ENCODE measurements at regions not wholly inside any gene's neighbourhood (a gene's known extent, or its start where the extent isn't known, plus 50 kb on each side); places are given as distances from the start of the nearest gene placed in this dataset.

GRCh38 chr10:8294779-8295178, 240.3 kb downstream of the GATA3 start:
- H3K4me1 ChIP-seq (ENCODE audit: control insufficient read depth in 1 of 2, insufficient read depth in 2 of 2, low read length in 2 of 2) = no peaks in the 10 kb centered on the region
- CTCF ChIA-PET = no interaction called here
- RAD21 ChIA-PET (ENCODE audit: low non-redundant PET in 1 of 2, low total read pairs in 2 of 2, uncharacterized antibody in 2 of 2, unreplicated experiment in 2 of 2) = no interaction called here
- no peaks in the 10 kb centered on the region for H3K79me2 ChIP-seq (ENCODE audit: insufficient read depth, low read length)
- no peak for DNase-seq (ENCODE audit: low read depth, low spot score)
- intact Hi-C loops (cut with micrococcal nuclease) = no loop called here
- H3K4me3 ChIP-seq (replicated peaks in 1 of 2; ENCODE audit: low read depth in 1 of 2, low read length in 2 of 2) = no peak overlapping the region
- TF ChIP-seq SRF (IDR thresholded peaks at IDR 0.05; ENCODE audit: low read depth) (no peak), SP1 (IDR thresholded peaks at IDR 0.05; ENCODE audit: low read depth) (no peak), TCF7L2 (IDR thresholded peaks at IDR 0.05; ENCODE audit: borderline replicate concordance, extremely low read depth, insufficient read depth, insufficient read length) (no peak), ZNF274 (IDR thresholded peaks at IDR 0.05; ENCODE audit: low read depth, low read length) (no peak)
- H3K4me2 ChIP-seq (ENCODE audit: low read length) = no peak overlapping the region
- H3K27me3 ChIP-seq (ENCODE audit: insufficient read depth, low read length) = peaks cover 43% of the 10 kb centered on the region; the same call in 1 of the 2 replicates
- no peak overlapping the region for H3K9ac ChIP-seq (ENCODE audit: low read length)
- H4K20me1 ChIP-seq (ENCODE audit: insufficient read depth) = no peaks in the 10 kb centered on the region
- no peak overlapping the region for H3K27ac ChIP-seq (ENCODE audit: low read depth, low read length)
- no TSS peak for BruUV-seq (replicated peaks)
- H2AFZ ChIP-seq (ENCODE audit: low read depth, low read length, poor library complexity, severe bottlenecking) = no peak overlapping the region
- H3K9me2 ChIP-seq (ENCODE audit: insufficient read depth) = no peaks in the 10 kb centered on the region
- POLR2A ChIA-PET = no interaction called here
- H3K9me3 ChIP-seq (ENCODE audit: control insufficient read depth in 1 of 2, insufficient read depth in 1 of 2, low read depth in 1 of 2, low read length in 2 of 2) = no peaks in the 10 kb centered on the region
- ATAC-seq = no peak
- H3K36me3 ChIP-seq (ENCODE audit: control insufficient read depth in 1 of 2, insufficient read depth in 2 of 2, low read length in 2 of 2) = no peaks in the 10 kb centered on the region

GRCh38 chr10:8295311-8295710, 240.8 kb downstream of the GATA3 start:
- POLR2A ChIA-PET = no interaction called here
- TF ChIP-seq POLR2A (IDR thresholded peaks at IDR 0.05; ENCODE audit: borderline replicate concordance, extremely low read depth, insufficient read depth, insufficient read length) (no peak), CEBPB (IDR thresholded peaks at IDR 0.05; ENCODE audit: low read depth) (no peak), RAD21 (IDR thresholded peaks at IDR 0.05; ENCODE audit: low read depth) (no peak), ELF1 (IDR thresholded peaks at IDR 0.05; ENCODE audit: borderline replicate concordance, low read depth) (no peak), ZFX (IDR thresholded peaks at IDR 0.05) (no peak), REST (IDR thresholded peaks at IDR 0.05; ENCODE audit: low read depth) (no peak), POLR2AphosphoS5 (IDR thresholded peaks at IDR 0.05; ENCODE audit: low read depth, low read length) (no peak), MAX (IDR thresholded peaks at IDR 0.05) (no peak), CTCF (IDR thresholded peaks at IDR 0.05 in 2 of 3, conservative IDR thresholded peaks at IDR 0.05 in 1 of 3; ENCODE audit: borderline replicate concordance in 1 of 3, insufficient read depth in 1 of 3, low read depth in 2 of 3, low read length in 2 of 3) (no peak), ZNF274 (IDR thresholded peaks at IDR 0.05; ENCODE audit: low read depth, low read length) (no peak), JUND (IDR thresholded peaks at IDR 0.05) (no peak), YY1 (IDR thresholded peaks at IDR 0.05; ENCODE audit: extremely low read depth, insufficient replicate concordance, low read depth, low read length) (no peak)

More at GRCh38 chr10:8295311-8295710, 240.8 kb downstream of the GATA3 start:
- no peak overlapping the region for H3K4me3 ChIP-seq (replicated peaks in 1 of 2; ENCODE audit: low read depth in 1 of 2, low read length in 2 of 2)
- H2AFZ ChIP-seq (ENCODE audit: low read depth, low read length, poor library complexity, severe bottlenecking) = no peak overlapping the region
- H3K27ac ChIP-seq (ENCODE audit: low read depth, low read length) = no peak overlapping the region
- H3K27me3 ChIP-seq (ENCODE audit: insufficient read depth, low read length) = peaks cover 43% of the 10 kb centered on the region; the same call in 1 of the 2 replicates
- RAD21 ChIA-PET (ENCODE audit: low non-redundant PET in 1 of 2, low total read pairs in 2 of 2, uncharacterized antibody in 2 of 2, unreplicated experiment in 2 of 2) = no interaction called here
- CTCF ChIA-PET = no interaction called here
- no peak for DNase-seq (ENCODE audit: low read depth, low spot score)
- H3K9me2 ChIP-seq (ENCODE audit: insufficient read depth) = no peaks in the 10 kb centered on the region
- H4K20me1 ChIP-seq (ENCODE audit: insufficient read depth) = no peaks in the 10 kb centered on the region
- H3K9ac ChIP-seq (ENCODE audit: low read length) = no peak overlapping the region
- no peaks in the 10 kb centered on the region for H3K9me3 ChIP-seq (ENCODE audit: control insufficient read depth in 1 of 2, insufficient read depth in 1 of 2, low read depth in 1 of 2, low read length in 2 of 2)
- no peaks in the 10 kb centered on the region for H3K4me1 ChIP-seq (ENCODE audit: control insufficient read depth in 1 of 2, insufficient read depth in 2 of 2, low read length in 2 of 2)
- BruUV-seq (replicated peaks) = no TSS peak
- no peak overlapping the region for H3K4me2 ChIP-seq (ENCODE audit: low read length)
- no peaks in the 10 kb centered on the region for H3K36me3 ChIP-seq (ENCODE audit: control insufficient read depth in 1 of 2, insufficient read depth in 2 of 2, low read length in 2 of 2)
- ATAC-seq = no peak
- H3K79me2 ChIP-seq (ENCODE audit: insufficient read depth, low read length) = no peaks in the 10 kb centered on the region
- intact Hi-C loops (cut with micrococcal nuclease) = no loop called here

Measured in HCT116 (cell line).